NB4 (cell line): ENCODE measurements at regions not wholly inside any gene's neighbourhood (a gene's known extent, or its start where the extent isn't known, plus 50 kb on each side); places are given as distances from the start of the nearest gene placed in this dataset.

Source experiments
- DNase-seq: peaks from one replicate; pipeline ENCODE4 v3.0.0; 2010; ENCODE audit warnings: low read depth
- H3K4me3 ChIP-seq: one replicate; pipeline ENCODE4 v1.5.1; 2011; ENCODE audit warnings: mild to moderate bottlenecking, low read depth, low read length, moderate library complexity
- CTCF ChIP-seq: IDR thresholded peaks from one replicate; pipeline ENCODE4 v1.5.1; 2012; ENCODE audit warnings: low read depth, low read length
- MAX ChIP-seq: IDR thresholded peaks from 2 replicates; pipeline ENCODE4 v1.6.1; 2011; ENCODE audit warnings: low read depth, low read length
- MYC ChIP-seq: IDR thresholded peaks from 2 replicates; pipeline ENCODE4 v1.6.1; 2011; ENCODE audit warnings: low read depth, low read length
- POLR2A ChIP-seq: IDR thresholded peaks from 2 replicates; pipeline ENCODE4 v1.6.1; 2011; ENCODE audit warnings: mild to moderate bottlenecking; ENCODE audit not compliant: insufficient read length; ENCODE audit errors: extremely low read depth

DNA sequence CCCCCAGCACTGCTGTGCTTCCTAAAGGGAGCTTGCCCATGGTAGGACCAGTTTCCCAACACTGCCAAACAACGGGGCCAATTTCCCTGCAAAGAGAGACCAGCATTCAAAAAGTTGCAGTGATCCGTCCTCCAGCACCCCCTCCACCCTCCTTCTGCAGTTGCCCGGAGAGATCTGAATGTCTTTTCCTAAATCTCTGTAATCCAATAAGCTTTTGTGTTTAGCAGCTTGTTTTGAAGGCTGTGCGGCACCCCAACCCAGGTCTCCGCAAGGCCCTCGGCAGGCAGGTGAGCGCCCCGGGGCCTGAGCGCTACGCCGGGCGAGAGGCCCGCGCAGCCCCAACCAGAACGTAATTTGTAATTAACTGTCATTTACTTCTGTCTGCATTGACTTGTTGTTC is 366.9 kb upstream of the IRX2 start:
- H3K4me3 ChIP-seq = no peak overlapping the region
- no peak for DNase-seq
- no peak for TF ChIP-seq MYC
- TF ChIP-seq POLR2A = no peak
- TF ChIP-seq MAX = no peak

GRCh38 chr5:3116366-3116765 is 364.9 kb upstream of the IRX2 start:
- H3K4me3 ChIP-seq = no peak overlapping the region
- TF ChIP-seq CTCF (no peak), MAX (no peak), POLR2A (no peak), MYC (no peak)
- no peak for DNase-seq

DNA sequence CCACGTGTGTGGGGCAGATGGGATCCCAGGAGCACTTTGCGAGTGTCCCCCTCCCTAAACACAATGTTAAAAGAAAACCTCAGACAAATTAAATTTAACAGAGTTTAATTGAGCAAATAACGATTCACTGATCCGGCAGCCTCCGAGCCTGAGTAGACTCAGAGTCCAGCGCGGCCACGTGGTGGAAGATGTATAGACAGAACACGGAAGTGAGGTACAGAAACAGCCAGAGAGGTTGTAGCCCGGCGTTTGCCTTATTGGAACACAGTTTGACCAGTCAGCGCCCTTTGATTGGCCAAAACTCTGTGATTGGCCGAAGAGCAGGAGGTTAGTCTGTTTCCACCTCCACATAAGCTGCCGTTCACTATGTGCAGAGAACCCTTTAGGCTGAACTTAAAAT is 363.0 kb upstream of the IRX2 start:
- TF ChIP-seq CTCF (no peak), POLR2A (no peak), MYC (no peak), MAX (no peak)
- DNase-seq = no peak
- no peak overlapping the region for H3K4me3 ChIP-seq

DNA sequence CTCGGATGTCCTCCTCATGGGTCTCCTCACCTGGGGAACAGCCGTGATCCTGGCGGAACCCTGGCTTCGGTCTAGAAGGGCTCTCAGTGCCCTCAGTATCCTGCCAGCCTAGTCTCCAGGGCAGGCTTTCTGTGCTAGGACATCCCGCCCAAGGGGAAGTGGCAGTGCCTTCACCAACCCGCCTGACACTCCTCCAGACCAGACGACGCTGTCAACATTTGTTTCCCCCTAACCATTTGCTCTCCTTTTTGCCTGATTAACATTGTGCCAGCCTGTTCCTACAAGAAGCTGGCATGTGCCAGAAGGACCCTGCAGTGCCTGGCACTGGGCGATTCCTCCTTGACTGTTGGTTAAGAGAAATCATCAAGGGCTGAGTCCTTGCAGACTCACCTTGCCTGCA is 358.9 kb upstream of the IRX2 start:
- DNase-seq = peak; percentile 18
- H3K4me3 ChIP-seq = no peak overlapping the region
- TF ChIP-seq POLR2A (no peak), CTCF (no peak), MAX (no peak), MYC (0 out of 2 replicates have a peak, but pooled peaks have one; percentile 16)

DNA sequence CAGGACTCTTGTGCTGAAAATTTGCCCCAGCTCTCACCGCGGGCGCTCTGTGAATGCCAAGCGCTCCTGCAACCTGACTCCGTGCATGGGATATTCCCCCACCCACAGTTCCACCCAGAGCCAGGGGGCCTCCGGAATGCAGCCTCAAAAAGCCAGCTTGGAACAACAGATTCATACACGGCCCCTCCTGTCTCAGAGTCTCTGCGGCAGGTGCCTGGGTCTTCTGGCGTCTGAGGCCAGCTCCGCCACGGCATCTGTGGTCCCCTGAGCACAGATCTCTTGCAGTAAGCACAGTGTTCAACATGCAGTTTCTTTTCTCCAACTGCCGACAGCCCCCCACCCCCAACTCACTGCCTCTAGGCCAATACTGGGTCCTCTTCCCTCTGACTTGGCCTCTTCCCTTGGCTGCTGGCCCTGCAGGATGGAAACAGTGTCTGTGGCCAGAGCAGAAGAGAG is 355.7 kb upstream of the IRX2 start:
- TF ChIP-seq MYC (no peak), POLR2A (no peak), CTCF (no peak), MAX (no peak)
- no peak overlapping the region for H3K4me3 ChIP-seq
- no peak for DNase-seq

DNA sequence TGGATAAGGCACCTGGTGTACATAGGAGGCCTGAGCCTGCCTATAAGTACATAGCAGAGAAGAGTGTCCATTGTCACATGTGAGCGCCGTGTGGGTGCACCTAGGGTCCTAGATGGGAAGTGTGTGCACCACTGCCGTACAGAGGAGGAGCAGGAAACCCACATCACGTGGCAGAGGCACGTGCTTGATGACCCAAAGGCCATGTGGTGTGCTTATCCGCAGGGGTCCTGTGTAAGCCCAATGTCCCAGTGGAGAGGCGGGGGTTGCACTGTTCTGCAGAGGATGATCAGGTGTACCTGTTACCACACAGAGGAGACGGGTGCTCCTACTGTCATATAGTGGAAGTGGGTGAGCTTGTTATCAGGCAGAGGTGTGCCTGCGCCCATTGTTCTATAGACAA is 354.1 kb upstream of the IRX2 start:
- DNase-seq = peak; percentile 77
- H3K4me3 ChIP-seq = no peak overlapping the region
- no peak for TF ChIP-seq POLR2A
- TF ChIP-seq MYC = peak; percentile 88
- peak; percentile 98 for TF ChIP-seq MAX

DNA sequence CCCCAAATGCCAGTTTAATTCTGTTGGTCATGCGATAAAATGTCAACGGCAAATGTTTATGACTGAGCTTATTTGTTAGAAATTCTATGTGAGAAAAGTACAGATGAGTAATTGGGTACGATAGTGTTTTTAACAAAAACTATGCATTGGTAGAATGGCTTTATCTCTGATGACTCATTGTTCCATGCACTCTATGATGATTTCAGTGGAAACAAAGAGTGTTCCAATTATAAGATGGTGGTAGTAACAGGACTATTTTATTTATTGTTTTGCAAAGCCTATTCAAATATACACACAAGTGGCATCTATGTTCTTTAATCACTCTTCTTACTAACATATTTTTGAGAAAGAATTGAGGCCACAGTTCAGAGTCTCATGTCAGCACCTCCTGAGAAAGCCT is 353.7 kb upstream of the IRX2 start:
- H3K4me3 ChIP-seq = peak overlapping the region; percentile 70
- no peak for TF ChIP-seq MAX
- no peak for TF ChIP-seq MYC
- no peak for TF ChIP-seq POLR2A
- no peak for TF ChIP-seq CTCF
- DNase-seq = peak; percentile 30
